H1 (cell line): ENCODE measurements at regions not wholly inside any gene's neighbourhood (a gene's known extent, or its start where the extent isn't known, plus 50 kb on each side); places are given as distances from the start of the nearest gene placed in this dataset.

Experiments used
- BACH1 ChIP-seq: IDR thresholded peaks from 2 replicates; pipeline ENCODE4 v1.6.1; 2012; ENCODE audit warnings: low read length, improper control_type of control experiment
- CTCF ChIP-seq, 3 experiments: IDR thresholded peaks; 1 replicate in 2 of 3; 2 replicates in 1 of 3; pipeline versions ENCODE4 v1.5.1 to v1.6.1; 2011; ENCODE audit warnings: low read length in 3 of 3, mild to moderate bottlenecking in 3 of 3, inconsistent platforms in 2 of 3, low read depth in 1 of 3, moderate library complexity in 1 of 3; ENCODE audit not compliant: insufficient read depth in 1 of 3; ENCODE audit errors: control extremely low read depth in 1 of 3
- EGR1 ChIP-seq: IDR thresholded peaks from 2 replicates; pipeline ENCODE4 v1.6.1; 2011; ENCODE audit warnings: low read depth, low read length, borderline replicate concordance
- EP300 ChIP-seq, 2 experiments: IDR thresholded peaks; 1 replicate in 1 of 2; 2 replicates in 1 of 2; pipeline ENCODE4 v1.6.1; 2011 to 2012; ENCODE audit warnings: low read depth in 2 of 2, low read length in 2 of 2, mild to moderate bottlenecking in 2 of 2, borderline replicate concordance in 1 of 2, inconsistent platforms in 1 of 2, moderate library complexity in 1 of 2
- EZH2 ChIP-seq: fragments of 200-600 bp; sonication (generic); IDR thresholded peaks from 2 replicates; pipeline ENCODE4 v1.7.1; 2012; ENCODE audit warnings: low read depth, mild to moderate bottlenecking, moderate library complexity, low read length, inconsistent platforms; ENCODE audit not compliant: severe bottlenecking
- JUND ChIP-seq: IDR thresholded peaks from 2 replicates; pipeline ENCODE4 v1.6.1; 2011; ENCODE audit warnings: mild to moderate bottlenecking, improper control_type of control experiment, low read length
- MAX ChIP-seq: IDR thresholded peaks from 2 replicates; pipeline ENCODE4 v1.6.1; 2012; ENCODE audit warnings: inconsistent platforms
- POLR2AphosphoS5 ChIP-seq: IDR thresholded peaks from 2 replicates; pipeline ENCODE4 v1.6.1; 2011; ENCODE audit warnings: low read depth, low read length
- RAD21 ChIP-seq, 2 experiments: IDR thresholded peaks in 1 of 2; conservative IDR thresholded peaks in 1 of 2; 2 replicates each; pipeline ENCODE4 v1.6.1; 2011; ENCODE audit warnings: low read depth in 2 of 2, low read length in 2 of 2, improper control_type of control experiment in 1 of 2, inconsistent platforms in 1 of 2, mild to moderate bottlenecking in 1 of 2, moderate library complexity in 1 of 2
- RFX5 ChIP-seq: IDR thresholded peaks from 2 replicates; pipeline ENCODE4 v1.6.1; 2011; ENCODE audit warnings: low read depth, low read length, improper control_type of control experiment, borderline replicate concordance
- SIRT6 ChIP-seq: IDR thresholded peaks from one replicate; pipeline ENCODE4 v1.7.1; 2012; ENCODE audit warnings: low read length, inconsistent platforms
- SP1 ChIP-seq: IDR thresholded peaks from 2 replicates; pipeline ENCODE4 v1.6.1; 2011; ENCODE audit warnings: low read depth, low read length
- ZNF274 ChIP-seq: IDR thresholded peaks from 2 replicates; pipeline ENCODE4 v1.7.0; 2012; ENCODE audit warnings: low read length, borderline replicate concordance; ENCODE audit errors: extremely low read depth

GRCh38 chr5:158461240-158461854 lies 602.4 kb upstream of the CLINT1 start:
- TF ChIP-seq BACH1 (no peak), JUND (no peak), CTCF (IDR thresholded peaks at IDR 0.05; ENCODE audit: control extremely low read depth in 1 of 3, insufficient read depth in 1 of 3, low read depth in 1 of 3, low read length in 3 of 3) (no peak), EGR1 (no peak), EP300 (IDR thresholded peaks at IDR 0.05; ENCODE audit: borderline replicate concordance in 1 of 2, low read depth in 2 of 2, low read length in 2 of 2) (no peak), SIRT6 (no peak), RFX5 (no peak), EZH2 (no peak), ZNF274 (no peak), SP1 (no peak), MAX (no peak), POLR2AphosphoS5 (no peak), RAD21 (IDR thresholded peaks at IDR 0.05 in 1 of 2, conservative IDR thresholded peaks at IDR 0.05 in 1 of 2; ENCODE audit: low read depth in 2 of 2, low read length in 2 of 2) (no peak)
